Keratinocyte (primary cell): ENCODE measurements at regions not wholly inside any gene's neighbourhood (a gene's known extent, or its start where the extent isn't known, plus 50 kb on each side); places are given as distances from the start of the nearest gene placed in this dataset.

ENCODE experiments used
- CTCF ChIP-seq, 3 experiments: IDR thresholded peaks in 1 of 3; conservative IDR thresholded peaks in 1 of 3; optimal IDR thresholded peaks in 1 of 3; 2 replicates in 2 of 3; 3 replicates in 1 of 3; pipeline versions ENCODE3 to v1.5.1; 2011; ENCODE audit warnings: low read length in 3 of 3, mild to moderate bottlenecking in 3 of 3, moderate library complexity in 2 of 3, control low read depth in 1 of 3, inconsistent platforms in 1 of 3; ENCODE audit not compliant: insufficient read depth in 2 of 3; ENCODE audit errors: extremely low read depth in 1 of 3
- EZH2 ChIP-seq: IDR thresholded peaks from one replicate; pipeline ENCODE4 v1.6.1; 2012; ENCODE audit warnings: inconsistent platforms, mild to moderate bottlenecking, low read length, moderate library complexity

- TF ChIP-seq CTCF (optimal IDR thresholded peaks at IDR 0.05 in 1 of 3, IDR thresholded peaks at IDR 0.05 in 1 of 3, conservative IDR thresholded peaks at IDR 0.05 in 1 of 3; ENCODE audit: extremely low read depth in 1 of 3, insufficient read depth in 2 of 3, low read length in 3 of 3), result no peak
- TF ChIP-seq EZH2, result no peak
Observed at GRCh38 chr6:139666284-139666683, 291.8 kb upstream of the CITED2 start.
